GOT3 (cell line): ENCODE measurements at regions not wholly inside any gene's neighbourhood (a gene's known extent, or its start where the extent isn't known, plus 50 kb on each side); places are given as distances from the start of the nearest gene placed in this dataset.
"Not testable (repeated sequence)": the region's sequence is repeated elsewhere in the genome, so short reads cannot be mapped to it uniquely, and the experiment has no call there.

ENCODE experiments used
- DNase-seq: peaks from one replicate; lab custom pipeline; 2025; ENCODE audit warnings: mixed read lengths; lab: John Stamatoyannopoulos, UW

GRCh38 chr6:137545073-137545472 is 50.9 kb upstream of the OLIG3 start:
- no peak for DNase-seq

- no peak for DNase-seq
Observed at GRCh38 chr6:137547186-137547585, 53.0 kb upstream of the OLIG3 start.

- DNase-seq, result no peak
Observed at GRCh38 chr6:137547601-137548000, 53.4 kb upstream of the OLIG3 start.

GRCh38 chr6:137549106-137549505 is 54.9 kb upstream of the OLIG3 start:
- DNase-seq, result no peak

GRCh38 chr6:137550535-137550934 is 56.3 kb upstream of the OLIG3 start:
- DNase-seq, result no peak

- no peak for DNase-seq
Observed at GRCh38 chr6:137552146-137552545, 58.0 kb upstream of the OLIG3 start.

GRCh38 chr6:137552809-137553208 is 58.6 kb upstream of the OLIG3 start:
- DNase-seq, result no peak

- not testable (repeated sequence) for DNase-seq
Observed at GRCh38 chr6:137559521-137560183, 65.5 kb upstream of the OLIG3 start.

GRCh38 chr6:137560184-137560563 is 66.0 kb upstream of the OLIG3 start:
- no peak for DNase-seq

- DNase-seq, result no peak
Observed at GRCh38 chr6:137568067-137568466, 73.9 kb upstream of the OLIG3 start.

GRCh38 chr6:137570393-137570792 is 76.2 kb upstream of the OLIG3 start:
- DNase-seq, result no peak

- no peak for DNase-seq
Observed at GRCh38 chr6:137571854-137572253, 77.7 kb upstream of the OLIG3 start.

- no peak for DNase-seq
Observed at GRCh38 chr6:137573739-137574138, 79.5 kb upstream of the OLIG3 start.

GRCh38 chr6:137579612-137580011 is 85.4 kb upstream of the OLIG3 start:
- no peak for DNase-seq

GRCh38 chr6:137581019-137581707 is 87.0 kb upstream of the OLIG3 start:
- no peak for DNase-seq

- not testable (repeated sequence) for DNase-seq
Observed at GRCh38 chr6:137583519-137583918, 89.3 kb upstream of the OLIG3 start.

GRCh38 chr6:137588472-137588871 is 94.3 kb upstream of the OLIG3 start:
- no peak for DNase-seq

GRCh38 chr6:137589067-137589848 is 95.1 kb upstream of the OLIG3 start:
- DNase-seq, result no peak

- DNase-seq, result no peak
Observed at GRCh38 chr6:137590684-137591083, 96.5 kb upstream of the OLIG3 start.

- DNase-seq, result no peak
Observed at GRCh38 chr6:137601471-137601870, 107.3 kb upstream of the OLIG3 start.

GRCh38 chr6:137602313-137603197 is 108.4 kb upstream of the OLIG3 start:
- no peak for DNase-seq

- DNase-seq, result no peak
Observed at GRCh38 chr6:137610702-137611101, 116.5 kb upstream of the OLIG3 start.
